ENCODE measurements at regions not wholly inside any gene's neighbourhood (a gene's known extent, or its start where the extent isn't known, plus 50 kb on each side); places are given as distances from the start of the nearest gene placed in this dataset.

DNA sequence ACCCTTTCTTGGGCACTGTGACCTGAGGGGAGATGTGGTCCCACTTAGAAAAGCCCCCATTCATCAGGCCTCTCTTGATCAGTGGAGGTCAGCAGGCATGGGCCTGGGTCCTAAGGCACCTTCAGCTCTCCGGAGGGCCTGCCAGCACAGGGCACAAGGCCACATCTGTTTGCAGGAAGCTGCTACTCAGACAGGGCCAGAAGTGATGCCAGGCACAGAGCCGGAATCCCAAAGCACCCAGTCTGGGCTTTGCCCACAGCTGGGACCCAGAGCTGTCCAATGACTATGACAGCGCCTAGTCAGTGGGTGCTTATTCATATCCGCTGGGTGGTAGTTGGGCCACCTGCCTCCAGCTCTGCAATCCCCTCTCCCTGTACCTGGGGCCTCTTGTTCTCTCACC lies 63.2 kb upstream of the ELN start:
- no peak for DNase-seq (ENCODE audit: low spot score)

- DNase-seq (ENCODE audit: low spot score): no peak
These were observed 61.7 kb upstream of the ELN start for GRCh38 chr7:73966062-73966940.

DNA sequence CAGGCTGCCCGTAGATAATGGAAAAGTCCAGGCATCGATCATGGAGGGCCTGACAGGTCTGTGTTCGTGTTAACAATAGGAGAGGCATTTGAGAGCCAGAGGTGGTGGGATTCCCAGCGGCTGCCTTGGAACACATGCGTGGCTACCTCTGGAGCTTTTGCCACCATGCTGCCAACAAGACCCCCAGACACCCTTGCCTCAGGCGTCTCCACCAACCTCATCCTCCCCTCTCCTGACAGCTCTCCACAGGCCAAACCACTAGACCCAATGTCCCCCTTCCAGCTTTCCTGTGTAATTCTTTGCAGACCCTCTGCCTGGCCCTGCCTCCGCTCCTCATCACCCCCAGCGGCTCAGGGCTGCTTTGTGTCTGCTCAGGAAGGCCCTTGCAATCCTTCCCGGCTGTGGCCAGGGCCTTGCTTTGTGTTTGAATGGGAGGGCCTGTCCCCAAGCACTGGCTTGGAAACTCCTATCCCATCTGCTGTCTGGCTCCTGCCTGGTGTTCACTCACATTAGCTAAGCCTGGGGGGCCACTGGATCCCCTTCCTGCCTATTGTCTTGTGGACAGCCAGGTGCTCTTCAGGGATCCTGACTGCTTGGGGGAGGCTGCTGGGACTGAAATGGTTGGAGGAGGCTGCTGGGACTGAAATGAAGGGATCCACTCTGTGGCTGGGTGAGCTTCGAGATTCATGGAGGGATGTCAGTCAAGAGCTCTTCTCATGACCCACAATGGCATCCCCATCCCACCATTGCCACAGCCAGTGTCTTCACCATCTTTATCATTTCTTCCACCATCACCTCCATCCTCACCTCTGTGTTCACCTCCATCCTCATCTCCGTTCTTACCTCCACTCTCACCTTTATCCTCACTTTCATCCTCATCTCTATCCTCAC lies 60.8 kb upstream of the ELN start:
- DNase-seq (ENCODE audit: low spot score): no peak

GRCh38 chr7:73967832-73968290 lies 60.1 kb upstream of the ELN start:
- DNase-seq (ENCODE audit: low spot score): no peak

- DNase-seq (ENCODE audit: low spot score): no peak
These were observed 59.5 kb upstream of the ELN start for GRCh38 chr7:73968487-73968886.

- no peak for DNase-seq (ENCODE audit: low spot score)
These were observed 58.0 kb upstream of the ELN start for GRCh38 chr7:73969991-73970390.

- DNase-seq (ENCODE audit: low spot score): no peak
These were observed 57.2 kb upstream of the ELN start for GRCh38 chr7:73970801-73971229.

DNA sequence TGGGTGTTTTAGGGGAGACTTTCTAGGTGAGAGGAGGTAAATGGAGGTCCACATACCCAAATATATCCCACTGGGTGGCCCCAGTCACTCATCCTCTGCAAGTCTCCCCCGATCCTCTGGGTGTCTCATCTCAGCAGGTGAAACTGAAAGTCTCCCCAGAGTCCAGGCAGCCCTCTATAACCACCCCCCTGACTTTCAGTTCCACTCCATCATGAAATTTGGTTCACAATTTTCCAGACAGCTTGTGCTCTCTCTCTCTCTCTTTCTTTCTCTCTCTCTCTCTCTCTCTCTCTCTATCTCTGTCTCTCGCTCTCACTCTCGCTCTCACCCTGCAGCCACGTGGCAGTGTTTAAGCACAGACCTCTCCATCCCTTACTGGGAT lies 56.7 kb upstream of the ELN start:
- DNase-seq (ENCODE audit: low spot score): no peak

DNA sequence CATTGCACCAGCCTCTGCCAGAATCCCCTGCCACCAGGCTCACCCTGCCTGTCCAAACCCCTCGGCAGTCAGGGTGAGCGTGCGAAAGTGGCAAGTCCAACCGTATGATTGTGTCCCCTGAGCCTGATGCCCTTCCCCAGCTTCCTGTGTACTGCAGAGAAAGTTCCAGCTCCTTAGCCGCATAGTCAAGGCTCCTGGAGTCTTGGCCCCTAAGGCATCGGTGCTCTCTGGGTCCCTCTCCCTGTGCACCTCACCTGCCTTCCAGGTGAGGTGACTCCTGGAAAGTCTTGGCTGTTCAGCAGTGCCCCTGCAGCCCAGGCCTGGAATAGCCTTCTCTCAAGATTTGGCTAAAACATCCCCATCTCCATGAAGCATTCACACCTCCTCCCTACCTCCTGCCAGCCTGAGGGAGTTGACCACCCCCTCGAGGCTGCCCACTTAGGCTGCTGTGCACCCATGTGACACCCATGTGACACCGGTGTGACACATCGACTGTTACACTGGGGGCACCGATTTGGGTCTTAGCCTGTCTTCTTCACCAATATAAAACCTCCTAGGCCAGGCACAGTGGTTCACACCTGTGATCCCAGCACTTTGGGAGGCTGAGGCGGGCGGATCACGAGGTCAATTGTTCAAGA lies 56.1 kb upstream of the ELN start:
- no peak for DNase-seq (ENCODE audit: low spot score)

DNA sequence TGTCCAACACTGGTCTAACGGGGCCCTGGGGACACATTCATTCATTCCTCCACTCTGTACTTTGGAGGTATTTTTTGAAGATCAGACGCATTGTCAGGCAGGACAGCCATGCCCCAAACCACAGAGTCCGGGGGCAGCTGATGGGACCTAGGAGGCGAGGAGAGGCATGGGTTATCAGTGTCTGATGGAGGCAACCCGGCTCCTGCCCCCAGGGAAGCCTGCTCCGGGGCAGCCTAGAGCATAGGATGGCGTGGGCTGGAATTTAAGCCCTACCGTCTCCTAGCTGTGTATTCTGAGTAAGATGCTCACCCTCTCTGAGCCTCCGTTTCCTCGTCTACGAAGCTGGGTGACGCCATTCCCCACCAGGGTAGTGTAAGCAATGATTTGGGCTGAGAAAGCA lies 55.4 kb upstream of the ELN start:
- DNase-seq (ENCODE audit: low spot score): no peak

GRCh38 chr7:73973091-73973490 lies 54.9 kb upstream of the ELN start:
- no peak for DNase-seq (ENCODE audit: low spot score)

DNA sequence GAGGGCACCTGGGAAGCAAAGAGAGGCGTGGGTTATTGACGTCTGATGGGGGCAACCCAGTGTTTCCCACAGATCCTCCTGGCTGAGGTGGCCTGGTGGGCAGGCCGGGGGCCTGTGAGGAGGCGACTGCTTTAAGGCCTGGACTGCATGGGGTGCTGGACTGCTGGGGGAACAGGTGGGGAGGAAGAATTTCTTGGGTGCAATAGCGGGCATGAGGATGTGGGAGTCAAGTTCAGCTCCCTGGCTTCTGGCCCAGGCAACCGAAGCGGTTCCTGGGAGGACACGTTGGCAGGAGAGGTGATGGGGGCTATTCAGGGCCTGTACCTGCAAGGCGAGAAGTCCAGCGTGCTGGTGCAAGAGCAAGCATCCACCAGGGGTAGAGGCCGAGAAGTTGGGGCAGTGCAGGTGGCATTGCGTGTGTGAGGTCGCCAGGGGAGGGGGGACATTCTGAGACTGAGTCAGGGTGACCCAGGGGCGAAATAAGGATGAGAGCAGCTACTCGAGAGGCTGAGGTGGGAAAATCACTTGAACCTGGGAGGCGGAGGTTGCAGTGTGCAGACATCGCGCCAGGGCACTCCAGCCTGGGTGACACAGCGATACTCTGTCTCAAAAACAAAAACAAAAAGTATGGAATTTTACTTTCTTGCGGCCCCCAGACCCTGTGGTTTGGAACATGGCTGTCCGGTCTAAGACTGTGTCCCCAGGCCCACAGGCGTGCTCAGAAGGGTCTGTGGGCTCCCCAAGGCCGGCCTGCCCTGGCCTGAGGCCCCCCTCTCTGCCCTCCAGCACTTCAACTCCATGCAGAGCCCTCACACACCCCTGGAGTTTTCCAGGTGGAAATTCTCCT lies 53.6 kb upstream of the ELN start:
- no peak for DNase-seq (ENCODE audit: low spot score)

GRCh38 chr7:73974948-73975926 lies 52.7 kb upstream of the ELN start:
- DNase-seq (ENCODE audit: low spot score): no peak

DNA sequence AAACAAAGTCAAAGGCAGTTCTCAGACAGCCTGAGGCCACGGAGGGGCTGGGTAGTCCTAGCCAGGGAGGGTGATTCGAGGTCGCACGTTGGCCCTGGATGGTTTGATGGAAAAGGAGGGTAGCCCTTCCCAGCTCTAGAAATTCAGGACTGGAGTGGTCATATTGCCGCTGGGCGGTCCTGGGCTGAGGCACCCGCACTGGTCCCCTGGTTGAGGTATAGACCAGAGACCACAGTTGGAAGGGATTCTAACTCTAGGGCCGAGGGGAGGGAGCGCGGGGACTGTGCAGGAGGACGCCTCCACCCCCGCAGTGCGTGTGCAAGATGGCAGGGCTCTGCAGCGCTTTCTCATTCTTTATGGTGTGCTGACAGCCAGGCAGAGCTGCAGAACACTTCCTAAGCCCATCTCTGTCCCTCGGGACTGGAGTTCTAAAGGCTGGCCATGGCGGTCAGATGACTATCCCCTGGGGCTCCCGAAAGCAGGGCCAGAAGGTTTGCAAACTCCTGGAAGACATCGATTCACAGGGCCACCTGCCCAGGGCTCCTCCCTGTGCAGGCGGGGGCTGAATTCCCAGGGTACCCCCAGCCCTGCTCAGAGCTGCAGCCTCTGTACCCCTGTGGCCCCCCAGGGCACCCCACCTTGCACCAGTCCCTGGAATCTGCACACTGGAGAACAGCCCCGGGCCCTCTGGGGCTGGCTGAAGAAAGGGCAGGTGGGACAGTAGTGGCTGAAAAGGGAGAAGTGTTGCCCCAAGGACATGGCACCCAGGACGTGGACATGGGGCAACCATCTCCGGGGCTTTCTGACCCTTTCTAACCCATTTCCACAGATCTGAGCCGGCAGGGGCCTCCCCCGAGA lies 51.0 kb upstream of the ELN start:
- DNase-seq (ENCODE audit: low spot score): no peak

GRCh38 chr7:73977619-73978618 lies 50.1 kb upstream of the ELN start:
- DNase-seq (ENCODE audit: low spot score): no peak
